Keratinocyte (primary cell): ENCODE measurements at regions not wholly inside any gene's neighbourhood (a gene's known extent, or its start where the extent isn't known, plus 50 kb on each side); places are given as distances from the start of the nearest gene placed in this dataset.
A peak's percentile ranks its signal among the peaks of the same experiment; 100 is the strongest.

Experiments used
- DNase-seq: peaks from one replicate; pipeline ENCODE4 v3.0.0-alpha.2; 2011; ENCODE audit warnings: low read depth, missing footprints, low spot score
- FAIRE-seq: peaks from 2 replicates; lab custom pipeline; 2011; peaks lifted over from hg19 to GRCh38; lab: Jason Lieb, UNC
- H2AFZ ChIP-seq: 2 replicates; pipeline ENCODE4 v1.6.0; 2012; ENCODE audit warnings: low read length, control low read depth, inconsistent platforms; ENCODE audit not compliant: control insufficient read depth
- H3K27ac ChIP-seq: 2 replicates; pipeline ENCODE4 v1.5.1; 2011; ENCODE audit warnings: low read length; ENCODE audit not compliant: control insufficient read depth, insufficient read depth
- H3K27me3 ChIP-seq: 3 replicates; pipeline ENCODE4 v1.6.0; 2011; ENCODE audit warnings: low read length; ENCODE audit not compliant: control insufficient read depth, insufficient read depth; ENCODE audit errors: extremely low read depth
- H3K36me3 ChIP-seq, 2 experiments: 2 replicates in 1 of 2; 3 replicates in 1 of 2; pipeline ENCODE4 v1.5.1; 2011; ENCODE audit warnings: low read length in 2 of 2, mild to moderate bottlenecking in 1 of 2; ENCODE audit not compliant: control insufficient read depth in 2 of 2, insufficient read depth in 2 of 2; ENCODE audit errors: extremely low read depth in 1 of 2
- H3K4me1 ChIP-seq: 3 replicates; pipeline ENCODE4 v1.5.1; 2011; ENCODE audit warnings: low read length; ENCODE audit not compliant: control insufficient read depth, insufficient read depth; ENCODE audit errors: extremely low read depth
- H3K4me2 ChIP-seq: 3 replicates; pipeline ENCODE4 v1.6.0; 2011; ENCODE audit warnings: low read depth, low read length; ENCODE audit not compliant: control insufficient read depth, insufficient read depth; ENCODE audit errors: extremely low read depth
- H3K4me3 ChIP-seq, 3 experiments: fragments of 200-600 bp in 1 of 3; sonication (generic) in 1 of 3; 2 replicates in 2 of 3; 3 replicates in 1 of 3; pipeline ENCODE4 v1.5.1; 2011 to 2016; ENCODE audit warnings: low read length in 3 of 3, mild to moderate bottlenecking in 3 of 3, control low read depth in 2 of 3, inconsistent platforms in 1 of 3, low read depth in 1 of 3, mixed read lengths in 1 of 3, mixed run types in 1 of 3, moderate library complexity in 1 of 3; ENCODE audit not compliant: control insufficient read depth in 2 of 3, insufficient read depth in 2 of 3; ENCODE audit errors: extremely low read depth in 1 of 3
- H3K79me2 ChIP-seq: 2 replicates; pipeline ENCODE4 v1.6.0; 2012; ENCODE audit warnings: low read length; ENCODE audit not compliant: control insufficient read depth, insufficient read depth
- H3K9ac ChIP-seq: 3 replicates; pipeline ENCODE4 v1.6.0; 2011; ENCODE audit warnings: low read length; ENCODE audit not compliant: control insufficient read depth, insufficient read depth; ENCODE audit errors: extremely low read depth
- H3K9me1 ChIP-seq: 3 replicates; pipeline ENCODE4 v1.6.0; 2011; ENCODE audit warnings: low read length; ENCODE audit not compliant: control insufficient read depth, insufficient read depth; ENCODE audit errors: extremely low read depth
- H3K9me3 ChIP-seq: 2 replicates; pipeline ENCODE4 v1.5.1; 2012; ENCODE audit warnings: low read depth, low read length; ENCODE audit not compliant: control insufficient read depth
- H4K20me1 ChIP-seq: 3 replicates; pipeline ENCODE4 v1.6.0; 2011; ENCODE audit warnings: low read length; ENCODE audit not compliant: control insufficient read depth, insufficient read depth; ENCODE audit errors: extremely low read depth
- EZH2 ChIP-seq: IDR thresholded peaks from one replicate; pipeline ENCODE4 v1.6.1; 2012; ENCODE audit warnings: inconsistent platforms, mild to moderate bottlenecking, low read length, moderate library complexity
- dilution Hi-C: fragments of 300-500 bp; cut with MboI; formaldehyde crosslinking; loops from one replicate; pipeline ENCODE4 v1.7.0; 2020; ENCODE audit warnings: low sequenced_read_pairs; ENCODE audit not compliant: extremely low pct_ligation_motif_present
- TF ChIP-seq, protein P1 (sequence below), 3 experiments: IDR thresholded peaks in 1 of 3; conservative IDR thresholded peaks in 1 of 3; optimal IDR thresholded peaks in 1 of 3; 2 replicates in 2 of 3; 3 replicates in 1 of 3; pipeline versions ENCODE3 to v1.5.1; 2011; ENCODE audit warnings: low read length in 3 of 3, mild to moderate bottlenecking in 3 of 3, moderate library complexity in 2 of 3, control low read depth in 1 of 3, inconsistent platforms in 1 of 3; ENCODE audit not compliant: insufficient read depth in 2 of 3; ENCODE audit errors: extremely low read depth in 1 of 3

DNA sequence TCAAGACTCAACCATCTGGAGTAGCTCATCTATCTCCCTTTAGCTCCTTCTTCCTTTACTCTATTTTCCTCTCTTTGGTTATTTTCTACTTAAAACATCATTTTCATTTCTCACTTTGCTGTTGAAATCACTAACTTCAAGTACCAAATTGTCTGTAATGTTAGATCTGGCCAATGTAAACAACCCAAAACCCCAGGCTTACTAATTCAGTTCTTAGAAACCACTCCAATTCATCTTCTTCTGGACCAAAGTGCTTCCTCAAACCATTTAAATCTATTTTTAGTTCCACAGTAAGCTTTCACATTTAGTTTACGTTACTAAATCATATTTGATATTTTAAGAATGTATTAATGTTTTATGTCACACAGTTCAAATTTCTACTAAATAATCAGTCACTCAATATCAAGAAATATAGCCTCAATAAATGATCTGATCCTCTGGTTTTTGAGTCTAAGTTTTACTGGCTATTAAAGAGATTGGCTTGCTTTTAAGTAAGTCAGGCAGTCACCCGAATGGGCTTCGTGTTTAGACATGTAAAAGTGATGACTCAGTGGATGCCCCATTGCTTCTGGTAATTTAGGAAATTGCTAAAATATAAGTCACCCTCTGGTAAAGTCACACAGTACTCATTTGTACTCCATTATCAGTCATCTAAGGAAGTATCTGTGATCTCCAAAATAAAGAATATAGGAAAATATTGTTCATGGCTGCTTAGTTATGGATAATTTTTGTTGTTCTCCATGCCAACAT, 527.2 kb upstream of the SOX11 start:
- Histone ChIP-seq H3K36me3 (no peaks in the 10 kb centered on the region), H3K9me1 (no peaks in the 10 kb centered on the region), H3K9ac (no peak overlapping the region), H2AFZ (peak overlapping the region; percentile 42), H3K27ac (peak overlapping the region; percentile 8), H3K9me3 (no peaks in the 10 kb centered on the region), H3K4me3 (no peak overlapping the region), H3K4me2 (peak overlapping the region; percentile 15), H3K79me2 (no peaks in the 10 kb centered on the region), H3K4me1 (peaks cover 13% of the 10 kb centered on the region), H4K20me1 (no peaks in the 10 kb centered on the region), H3K27me3 (no peaks in the 10 kb centered on the region)
- dilution Hi-C loops, result no loop called here
- no peak for TF ChIP-seq EZH2
- TF ChIP-seq, protein P1, sequence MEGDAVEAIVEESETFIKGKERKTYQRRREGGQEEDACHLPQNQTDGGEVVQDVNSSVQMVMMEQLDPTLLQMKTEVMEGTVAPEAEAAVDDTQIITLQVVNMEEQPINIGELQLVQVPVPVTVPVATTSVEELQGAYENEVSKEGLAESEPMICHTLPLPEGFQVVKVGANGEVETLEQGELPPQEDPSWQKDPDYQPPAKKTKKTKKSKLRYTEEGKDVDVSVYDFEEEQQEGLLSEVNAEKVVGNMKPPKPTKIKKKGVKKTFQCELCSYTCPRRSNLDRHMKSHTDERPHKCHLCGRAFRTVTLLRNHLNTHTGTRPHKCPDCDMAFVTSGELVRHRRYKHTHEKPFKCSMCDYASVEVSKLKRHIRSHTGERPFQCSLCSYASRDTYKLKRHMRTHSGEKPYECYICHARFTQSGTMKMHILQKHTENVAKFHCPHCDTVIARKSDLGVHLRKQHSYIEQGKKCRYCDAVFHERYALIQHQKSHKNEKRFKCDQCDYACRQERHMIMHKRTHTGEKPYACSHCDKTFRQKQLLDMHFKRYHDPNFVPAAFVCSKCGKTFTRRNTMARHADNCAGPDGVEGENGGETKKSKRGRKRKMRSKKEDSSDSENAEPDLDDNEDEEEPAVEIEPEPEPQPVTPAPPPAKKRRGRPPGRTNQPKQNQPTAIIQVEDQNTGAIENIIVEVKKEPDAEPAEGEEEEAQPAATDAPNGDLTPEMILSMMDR (optimal IDR thresholded peaks at IDR 0.05 in 1 of 3, IDR thresholded peaks at IDR 0.05 in 1 of 3, conservative IDR thresholded peaks at IDR 0.05 in 1 of 3; ENCODE audit: extremely low read depth in 1 of 3, insufficient read depth in 2 of 3, low read length in 3 of 3), result no peak
- FAIRE-seq (no peak), DNase-seq (peak; percentile 25)

- H3K36me3 ChIP-seq, result no peaks in the 10 kb centered on the region
- H3K79me2 ChIP-seq, result no peaks in the 10 kb centered on the region
- peaks cover 1% of the 10 kb centered on the region for H3K9me3 ChIP-seq
- FAIRE-seq (no peak), DNase-seq (no peak)
- no peak overlapping the region for H3K9ac ChIP-seq
- dilution Hi-C loops, result no loop called here
- H2AFZ ChIP-seq, result no peak overlapping the region
- no peak overlapping the region for H3K4me2 ChIP-seq
- no peaks in the 10 kb centered on the region for H3K27me3 ChIP-seq
- H3K9me1 ChIP-seq, result no peaks in the 10 kb centered on the region
- TF ChIP-seq, protein P1 (optimal IDR thresholded peaks at IDR 0.05 in 1 of 3, IDR thresholded peaks at IDR 0.05 in 1 of 3, conservative IDR thresholded peaks at IDR 0.05 in 1 of 3; ENCODE audit: extremely low read depth in 1 of 3, insufficient read depth in 2 of 3, low read length in 3 of 3), result no peak
- no peak for TF ChIP-seq EZH2
- H4K20me1 ChIP-seq, result no peaks in the 10 kb centered on the region
- no peaks in the 10 kb centered on the region for H3K4me1 ChIP-seq
- H3K27ac ChIP-seq, result no peak overlapping the region
- no peak overlapping the region for H3K4me3 ChIP-seq
These were observed 519.3 kb upstream of the SOX11 start for GRCh38 chr2:5172923-5173322.
